ENCODE measurements at regions not wholly inside any gene's neighbourhood (a gene's known extent, or its start where the extent isn't known, plus 50 kb on each side); places are given as distances from the start of the nearest gene placed in this dataset.
"Not testable (repeated sequence)": the region's sequence is repeated elsewhere in the genome, so short reads cannot be mapped to it uniquely, and the experiment has no call there.

DNA sequence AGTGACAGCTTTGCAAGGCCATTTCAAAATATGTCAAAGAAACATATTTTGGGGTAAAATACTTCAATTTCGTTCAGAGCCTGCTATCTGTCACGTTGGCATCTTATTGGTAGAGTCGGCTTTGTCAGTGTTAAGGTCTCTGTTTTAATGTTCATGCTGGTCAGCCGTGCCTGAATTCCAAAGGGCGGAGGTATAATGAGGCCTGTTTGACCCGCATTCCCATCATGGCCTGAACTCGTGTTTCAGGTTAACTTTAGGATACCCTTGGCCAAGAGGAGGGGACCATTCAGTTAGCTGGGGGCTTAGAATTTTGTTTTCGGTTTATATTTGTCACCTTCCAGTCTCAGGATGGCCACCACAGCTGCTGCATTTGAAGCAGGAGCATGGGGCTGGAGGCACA, 236.4 kb downstream of the NFATC2 start:
- intact Hi-C loops (cut with micrococcal nuclease), result loop anchor here (1.0 to 2.0 kb wide), 3 partner anchors 85 to 511 kb away; partner anchors contain the start of gene BCAS4

- intact Hi-C loops (cut with micrococcal nuclease), result loop anchor here (1.0 to 2.0 kb wide), 3 partner anchors 85 to 511 kb away; partner anchors contain the start of gene BCAS4
These were observed 237.0 kb downstream of the NFATC2 start for GRCh38 chr20:51305316-51306052.

- intact Hi-C loops (cut with micrococcal nuclease), result no loop called here
These were observed 238.5 kb downstream of the NFATC2 start for GRCh38 chr20:51303731-51304670.

DNA sequence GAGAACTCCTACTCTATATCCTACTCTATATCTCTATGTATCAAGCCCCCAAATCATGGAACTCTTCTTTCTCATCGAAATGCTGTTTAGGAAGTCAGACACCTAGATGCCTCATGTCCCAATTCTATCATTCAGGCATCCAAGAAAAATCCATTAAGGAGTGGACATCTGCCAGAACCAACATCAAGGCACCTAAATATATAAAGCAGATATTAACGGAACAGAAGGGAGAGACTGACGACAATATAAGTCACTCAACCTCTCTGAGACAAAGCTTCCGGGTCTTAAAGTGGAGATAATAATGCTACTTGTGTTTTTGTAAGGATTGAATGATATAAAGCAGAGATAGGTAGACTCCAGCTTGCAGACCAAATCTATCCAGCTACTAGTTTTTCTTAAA, 241.5 kb downstream of the NFATC2 start:
- intact Hi-C loops (cut with micrococcal nuclease), result no loop called here

- intact Hi-C loops (cut with micrococcal nuclease), result no loop called here
These were observed 242.4 kb downstream of the NFATC2 start for GRCh38 chr20:51300104-51300503.

DNA sequence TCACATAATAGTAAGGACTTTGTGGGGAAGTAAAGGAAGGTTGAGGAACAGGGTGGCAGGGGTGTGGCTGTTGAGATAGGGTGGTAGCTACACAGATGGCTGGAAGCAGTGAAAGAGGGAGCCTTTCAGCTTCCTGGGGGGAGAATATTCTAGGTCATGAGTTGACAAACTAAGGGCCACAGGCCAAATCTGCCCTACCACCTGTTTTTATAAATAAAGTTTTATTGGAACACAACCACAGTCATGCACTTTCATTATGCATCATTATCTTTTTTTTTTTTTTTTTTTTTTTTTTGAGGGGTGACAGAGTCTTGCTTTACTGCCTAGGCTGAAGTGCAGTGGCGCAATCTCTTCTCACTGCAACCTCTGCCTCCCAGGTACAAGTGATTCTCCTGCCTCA, 243.1 kb downstream of the NFATC2 start:
- intact Hi-C loops (cut with micrococcal nuclease), result no loop called here

DNA sequence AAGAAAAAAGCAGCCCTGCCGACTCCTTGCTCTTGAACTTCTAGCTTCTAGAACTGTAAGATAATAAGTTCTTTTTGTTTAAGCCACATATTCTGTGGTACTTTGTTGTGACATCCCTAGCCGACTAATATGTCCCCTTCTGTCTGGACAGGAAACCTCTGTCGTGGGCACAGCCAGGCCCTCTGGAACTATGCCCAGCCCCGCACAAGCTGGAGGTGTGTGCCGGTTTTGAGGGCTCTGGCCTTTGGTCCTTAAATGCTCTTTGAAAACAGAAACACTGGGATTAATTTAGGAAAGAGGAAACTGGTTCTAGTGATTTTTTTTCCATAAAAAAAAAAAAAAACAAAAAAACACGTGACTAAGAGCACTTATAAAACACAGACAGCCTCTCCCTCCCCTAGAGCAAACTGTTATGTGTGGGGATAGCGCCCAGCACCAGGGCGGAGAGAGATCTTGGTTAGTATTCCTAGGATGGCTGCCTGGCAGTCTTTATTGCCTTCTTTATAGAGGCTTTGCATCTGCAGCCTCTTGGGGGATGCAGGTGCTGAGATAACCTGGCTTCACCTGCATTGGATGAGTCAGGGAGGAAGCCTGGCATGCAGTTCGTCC, 244.3 kb downstream of the NFATC2 start:
- intact Hi-C loops (cut with micrococcal nuclease), result no loop called here

DNA sequence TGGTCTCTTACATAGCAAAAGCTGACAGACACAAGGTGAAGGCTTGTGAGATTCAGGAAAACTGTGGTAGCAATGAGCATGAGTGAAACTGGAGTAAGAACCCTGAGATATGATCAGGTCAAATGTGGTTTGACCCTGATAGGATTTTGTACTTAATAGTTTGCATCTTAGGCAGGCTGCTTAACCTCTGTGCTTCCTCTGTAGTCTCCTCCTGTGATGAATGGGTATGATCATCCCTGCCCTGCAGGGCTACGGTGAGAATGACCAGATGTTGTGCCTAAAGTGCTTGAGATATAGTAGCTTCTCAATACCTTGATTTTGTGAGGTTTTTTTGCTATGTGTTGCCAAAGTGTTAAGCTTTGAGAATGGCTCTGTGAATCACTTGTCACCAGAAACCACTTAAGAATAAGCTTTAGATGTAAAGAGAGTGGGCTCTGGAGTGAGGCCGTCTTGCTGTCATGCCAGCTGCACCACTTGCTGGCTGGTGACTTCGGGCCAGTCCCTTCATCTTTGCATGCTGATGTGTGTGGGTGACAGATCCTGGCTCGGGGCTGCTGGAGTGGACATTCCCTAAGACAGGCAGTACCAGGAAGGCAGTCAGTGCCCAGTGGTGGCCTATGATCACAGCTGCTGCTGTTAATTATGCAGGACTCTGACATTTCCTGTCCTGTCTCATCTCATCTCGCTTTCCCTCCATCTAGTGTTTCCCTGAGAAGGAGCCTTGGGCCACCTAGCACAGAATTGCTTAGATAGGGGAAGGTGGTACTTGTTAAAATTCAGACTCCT, 254.7 kb downstream of the NFATC2 start:
- intact Hi-C loops (cut with micrococcal nuclease), result no loop called here

- intact Hi-C loops (cut with micrococcal nuclease), result no loop called here
These were observed 255.8 kb downstream of the NFATC2 start for GRCh38 chr20:51286758-51287157.

DNA sequence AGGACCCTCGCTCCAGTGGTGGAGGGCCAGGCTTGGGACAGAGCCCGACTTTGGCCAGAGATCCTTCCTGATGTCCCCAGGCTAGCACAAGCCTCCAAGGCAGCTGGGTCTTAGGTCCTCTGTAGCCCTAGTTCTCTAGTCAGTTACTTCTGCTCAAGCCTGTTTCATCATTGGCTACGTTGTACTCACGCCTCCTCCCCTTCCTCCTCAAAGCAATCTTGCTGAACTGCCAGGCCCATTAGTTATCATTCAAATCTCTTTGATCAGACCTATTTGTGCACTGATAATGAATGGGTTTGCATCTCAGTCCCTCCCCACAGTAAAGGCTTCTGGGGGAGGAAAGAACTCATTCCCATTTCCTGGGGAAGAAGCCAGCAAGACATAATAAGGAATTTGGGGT, 256.8 kb downstream of the NFATC2 start:
- intact Hi-C loops (cut with micrococcal nuclease), result no loop called here

- intact Hi-C loops (cut with micrococcal nuclease), result no loop called here
These were observed 257.6 kb downstream of the NFATC2 start for GRCh38 chr20:51284871-51285270.

- intact Hi-C loops (cut with micrococcal nuclease), result no loop called here
These were observed 258.3 kb downstream of the NFATC2 start for GRCh38 chr20:51284176-51284575.

GRCh38 chr20:51281521-51281920, 258.6 kb upstream of the KCNG1 start:
- intact Hi-C loops (cut with micrococcal nuclease), result no loop called here

GRCh38 chr20:51280047-51280446, 257.1 kb upstream of the KCNG1 start:
- intact Hi-C loops (cut with micrococcal nuclease), result no loop called here

DNA sequence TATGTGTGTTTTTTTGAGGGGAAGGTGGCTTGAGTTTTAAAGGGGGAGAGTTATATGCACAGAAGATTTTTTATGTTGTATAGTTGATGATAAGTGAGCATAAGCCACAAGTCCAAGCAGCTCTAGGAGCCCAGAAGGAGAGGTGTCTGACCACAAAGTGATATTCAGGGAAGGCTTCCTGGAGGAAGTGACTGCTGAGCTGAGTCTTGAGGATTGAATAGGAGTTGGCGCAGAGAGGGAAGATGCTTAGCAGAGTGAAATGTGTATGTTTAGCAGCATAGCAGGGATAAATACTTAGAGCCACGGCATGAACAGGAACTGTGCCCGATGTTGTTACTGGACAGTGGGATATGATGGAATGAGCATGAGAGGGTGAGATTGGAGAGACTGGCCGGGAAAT, 255.1 kb upstream of the KCNG1 start:
- intact Hi-C loops (cut with micrococcal nuclease), result no loop called here

- intact Hi-C loops (cut with micrococcal nuclease), result no loop called here
These were observed 253.4 kb upstream of the KCNG1 start for GRCh38 chr20:51276296-51276695.

DNA sequence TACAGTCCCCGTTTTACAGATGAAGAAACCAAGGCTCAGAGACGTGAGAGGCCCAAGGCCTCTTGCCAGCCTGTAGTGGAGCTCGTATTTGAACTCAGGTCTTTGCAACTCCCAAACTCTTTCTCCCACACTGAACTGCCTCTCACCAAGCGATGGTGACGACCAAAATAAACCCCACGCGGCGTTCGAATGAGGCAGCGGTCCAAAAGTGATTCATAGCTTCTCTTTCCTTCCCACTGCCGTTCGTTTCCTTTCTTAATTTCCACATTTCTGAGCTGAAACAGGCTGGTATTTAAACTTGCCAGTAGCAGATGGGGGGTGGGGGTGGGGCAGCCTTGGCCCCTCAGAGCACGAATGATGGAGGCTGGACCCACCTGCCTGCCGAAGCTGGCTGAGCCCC, 252.9 kb upstream of the KCNG1 start:
- intact Hi-C loops (cut with micrococcal nuclease), result no loop called here

DNA sequence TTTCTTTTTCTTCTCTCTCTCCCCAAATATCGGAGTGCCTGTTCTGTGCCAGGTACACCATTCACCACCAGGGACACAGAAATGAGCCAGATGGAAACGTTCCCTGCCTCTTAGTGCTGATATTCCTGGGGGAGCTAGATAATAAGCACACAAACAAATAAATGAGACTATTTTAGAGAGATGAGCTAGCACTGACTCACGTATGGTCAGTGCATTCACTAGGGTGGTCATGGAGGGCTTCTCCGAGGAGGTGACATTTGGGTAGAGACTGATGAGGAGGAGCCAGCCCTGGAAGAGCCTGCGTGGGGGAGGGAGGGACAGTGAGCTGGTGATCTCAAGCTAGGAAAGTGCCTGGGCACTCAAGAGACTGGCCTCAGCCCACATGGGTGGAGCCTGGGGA, 252.3 kb upstream of the KCNG1 start:
- intact Hi-C loops (cut with micrococcal nuclease), result no loop called here

DNA sequence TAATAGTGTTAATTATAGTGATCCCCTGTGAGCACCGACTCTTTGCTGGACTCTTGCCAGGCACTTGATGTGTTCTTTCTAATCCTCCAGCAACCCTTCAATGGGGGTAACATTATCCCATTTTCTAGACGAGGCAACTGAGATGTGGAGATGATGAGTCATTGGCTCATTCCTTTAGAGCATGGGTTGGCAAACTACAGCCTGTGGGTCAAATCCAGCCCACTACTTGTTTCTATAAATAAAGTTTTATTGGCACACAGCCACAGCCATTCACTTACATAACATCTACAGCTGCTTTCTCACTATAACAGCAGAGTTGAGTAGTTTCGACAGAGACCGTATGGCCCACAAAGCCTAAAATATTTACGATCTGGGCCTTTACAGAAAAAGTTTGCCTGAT, 249.5 kb upstream of the KCNG1 start:
- intact Hi-C loops (cut with micrococcal nuclease), result no loop called here

- intact Hi-C loops (cut with micrococcal nuclease), result no loop called here
These were observed 249.0 kb upstream of the KCNG1 start for GRCh38 chr20:51271931-51272330.

DNA sequence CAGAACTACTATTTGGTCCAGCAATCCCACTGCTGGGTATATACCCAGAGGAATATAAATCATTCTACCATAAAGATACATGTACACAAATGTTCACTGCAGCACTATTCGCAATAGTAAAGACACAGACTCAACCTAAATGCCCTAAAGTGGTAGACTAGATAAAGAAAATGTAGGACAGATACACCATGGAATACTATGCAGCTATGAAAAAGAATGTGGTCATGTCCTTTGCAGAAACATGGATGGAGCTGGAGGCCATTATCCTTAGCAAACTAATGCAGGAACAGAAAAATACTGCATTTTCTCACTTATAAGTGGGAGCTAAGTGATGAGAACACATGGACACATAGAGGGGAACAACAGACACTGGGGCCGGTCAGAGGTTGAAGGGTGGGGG, 248.4 kb upstream of the KCNG1 start:
- intact Hi-C loops (cut with micrococcal nuclease), result not testable (repeated sequence)
